Activated T-cell treated with anti-CD3 and anti-CD28 coated beads for 48 hours (primary cell): ENCODE measurements at regions not wholly inside any gene's neighbourhood (a gene's known extent, or its start where the extent isn't known, plus 50 kb on each side); places are given as distances from the start of the nearest gene placed in this dataset.

Source experiments
- DNase-seq: peaks from one replicate; pipeline ENCODE4 v3.0.0-alpha.2; 2020; ENCODE audit warnings: low read depth

DNA sequence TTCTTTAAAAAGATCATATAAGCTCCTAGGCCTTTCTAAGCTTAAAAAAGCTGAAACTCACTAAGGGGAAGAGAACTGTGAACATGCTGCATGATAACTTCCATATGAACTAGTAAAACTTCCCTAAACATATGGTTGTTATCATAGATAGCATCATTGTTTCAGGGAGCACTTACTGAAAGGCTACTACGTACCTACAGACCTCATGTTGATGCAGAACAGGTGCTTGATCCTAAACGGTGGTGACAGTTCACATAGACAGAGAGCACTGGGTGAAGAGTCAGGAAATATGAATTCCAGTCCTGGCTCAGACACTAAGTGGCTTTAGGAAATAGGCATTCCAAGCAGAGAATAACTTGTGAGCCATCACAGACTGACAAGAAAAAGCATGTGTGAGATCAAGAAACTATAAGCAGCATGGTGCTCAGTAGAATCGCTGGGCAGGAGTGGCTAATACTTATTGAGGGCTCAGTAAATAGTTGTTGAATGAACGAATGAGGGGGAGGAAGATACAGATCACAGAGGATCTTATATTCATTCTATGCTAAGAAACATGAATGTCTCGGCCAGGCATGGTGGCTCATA is 78.4 kb upstream of the NUDT4 start:
- DNase-seq, result no peak

DNA sequence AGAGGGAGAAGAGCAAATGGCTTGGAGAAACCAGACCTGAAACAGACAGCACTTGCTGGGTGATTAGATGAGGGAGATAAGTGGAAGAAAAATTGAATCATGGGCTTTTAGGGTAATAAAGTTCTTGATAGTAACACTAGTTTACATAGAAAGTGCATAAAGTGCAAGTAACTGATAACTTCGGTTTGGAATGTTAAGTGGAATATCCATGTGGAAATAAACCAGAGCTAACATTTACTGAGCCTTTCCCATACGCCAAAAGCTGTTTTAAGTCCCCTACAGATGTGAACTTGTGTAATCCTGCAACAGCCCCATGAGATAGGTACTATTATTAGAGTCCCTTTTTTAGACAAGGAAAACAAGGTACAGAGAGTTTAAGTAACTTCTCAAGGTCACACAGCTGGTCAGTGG is 77.1 kb upstream of the NUDT4 start:
- DNase-seq, result no peak

DNA sequence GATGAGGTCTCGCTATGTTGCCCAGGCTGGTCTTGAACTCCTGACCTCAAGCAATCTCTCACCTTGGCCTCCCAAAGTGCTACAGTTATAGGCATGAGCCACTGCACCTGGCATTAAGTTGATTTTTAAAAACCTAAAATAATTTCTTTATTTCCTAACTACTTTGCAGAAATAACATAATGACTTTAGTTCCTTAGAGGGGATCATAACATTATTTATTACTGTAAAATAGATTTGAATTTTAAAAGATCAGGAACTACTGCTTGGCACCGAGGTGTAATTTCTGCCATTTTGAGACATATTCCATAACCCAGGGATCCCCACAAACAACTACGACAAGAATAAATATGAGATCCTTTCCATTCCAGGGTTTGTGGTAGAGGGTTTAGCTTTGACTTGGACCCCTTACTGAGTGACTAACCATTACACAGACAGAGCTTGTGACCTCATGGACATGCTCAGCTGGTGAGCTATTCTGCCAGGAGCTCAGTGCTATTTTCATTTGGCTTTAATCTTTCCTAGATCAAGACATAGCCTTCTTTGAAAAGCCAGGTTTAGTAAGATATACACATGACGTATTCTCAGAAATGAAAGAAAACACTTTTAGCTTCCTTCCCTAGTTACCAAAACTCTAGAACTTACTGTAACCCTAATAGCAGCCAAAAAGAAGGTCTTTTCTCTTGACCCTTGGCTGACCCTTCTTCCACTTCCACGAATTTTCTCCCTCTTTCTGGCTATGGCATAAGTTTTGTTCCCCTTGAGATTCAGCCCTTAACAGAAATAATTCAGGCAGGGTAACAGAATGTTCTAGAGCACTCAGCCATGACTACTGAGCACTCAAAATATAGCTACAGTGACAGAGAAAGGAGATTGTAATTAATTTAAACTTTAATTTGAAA is 75.1 kb upstream of the NUDT4 start:
- no peak for DNase-seq

DNA sequence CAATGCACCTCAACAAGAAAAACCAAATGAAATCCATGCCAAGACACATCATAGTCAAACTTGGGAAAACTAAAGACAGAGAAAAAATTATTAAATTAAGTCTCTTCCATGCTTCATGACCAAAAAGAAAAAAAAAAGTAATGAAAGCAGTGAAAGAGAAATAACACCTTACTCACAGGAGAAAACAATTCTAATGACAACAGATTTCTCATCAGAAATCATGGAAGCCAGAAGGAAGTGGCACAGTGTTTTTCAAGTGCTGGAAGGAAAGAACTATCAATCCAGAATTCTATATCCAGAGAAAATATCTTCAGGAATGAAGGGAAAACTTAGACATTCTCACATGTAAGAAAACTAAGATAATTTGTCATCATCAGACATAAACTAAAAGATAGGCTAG is 71.1 kb upstream of the NUDT4 start:
- DNase-seq, result no peak

DNA sequence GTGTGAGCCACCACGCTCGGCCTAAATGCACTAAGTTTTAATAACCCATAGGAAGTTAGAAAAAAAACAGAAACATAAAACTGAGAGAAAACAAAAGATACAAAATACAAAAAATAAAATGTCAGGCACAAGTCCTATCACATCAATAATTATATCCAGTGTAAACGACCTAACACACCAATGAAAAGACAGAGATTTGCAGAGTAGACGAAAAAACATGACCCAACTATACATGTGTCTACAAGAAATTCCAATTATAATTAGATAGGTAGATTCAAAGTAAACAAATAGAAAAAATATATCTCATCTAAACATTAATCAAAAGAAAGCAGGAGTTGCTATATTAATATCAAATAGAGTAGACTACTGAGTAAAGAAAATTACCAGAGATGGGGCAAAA is 69.4 kb upstream of the NUDT4 start:
- no peak for DNase-seq

DNA sequence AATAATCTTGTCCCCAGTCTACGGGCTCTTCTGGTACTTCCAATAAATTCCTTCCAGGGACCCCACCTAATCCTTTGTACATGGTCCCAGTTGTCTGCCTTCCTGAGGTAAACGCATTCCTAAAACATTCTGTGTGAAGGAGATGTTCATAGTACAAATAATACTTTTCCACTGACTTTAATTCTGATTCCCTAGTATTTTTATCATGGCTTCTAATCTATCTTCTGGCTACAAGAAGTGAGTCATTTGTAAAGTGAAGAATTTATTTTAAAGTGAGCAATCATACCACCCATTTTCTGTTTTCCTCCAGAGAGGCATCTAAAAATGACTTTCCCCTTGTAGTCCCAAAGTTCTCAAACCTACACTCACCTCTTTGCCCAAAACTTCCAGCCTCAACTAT is 65.9 kb upstream of the NUDT4 start:
- DNase-seq, result no peak

DNA sequence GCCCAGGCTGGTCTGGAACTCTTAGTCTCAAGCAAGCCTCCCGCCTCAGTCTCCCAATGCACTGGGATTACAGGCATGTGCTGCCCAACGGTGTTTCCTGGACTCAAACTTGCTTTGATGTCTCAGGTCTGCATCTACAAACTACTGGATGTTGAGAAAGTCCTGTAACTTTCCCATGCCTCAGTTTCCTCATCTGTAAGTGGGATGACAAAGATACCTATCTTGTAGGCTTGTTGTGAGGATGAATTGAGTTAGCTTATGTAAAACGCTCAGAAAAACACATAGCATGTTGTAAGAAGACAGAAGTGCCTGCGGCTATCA is 63.6 kb upstream of the NUDT4 start:
- DNase-seq, result no peak

DNA sequence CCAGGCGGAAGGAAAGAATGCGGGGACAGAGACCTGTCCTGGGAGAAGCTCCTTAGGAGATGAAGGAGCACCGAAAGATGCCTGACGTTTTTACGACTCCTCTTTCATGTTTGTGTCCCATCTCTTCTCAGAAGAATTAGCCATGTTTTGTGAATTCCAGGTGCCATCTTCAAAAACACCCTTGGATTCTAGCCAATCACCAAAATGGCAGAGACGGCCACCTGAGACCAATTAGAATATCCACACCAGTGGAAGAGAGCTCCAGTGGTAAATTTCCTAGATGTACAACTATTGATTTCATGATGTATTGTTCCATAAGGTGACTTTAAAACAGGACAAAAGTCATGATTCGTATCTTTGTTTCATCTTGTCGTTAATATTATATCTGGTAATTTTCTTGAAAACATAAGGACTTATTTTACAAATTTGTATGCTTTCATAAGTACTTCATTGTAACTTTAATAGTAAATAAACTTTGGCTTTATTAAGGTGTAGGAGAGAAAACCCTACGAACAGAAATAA is 62.3 kb upstream of the NUDT4 start:
- no peak for DNase-seq

DNA sequence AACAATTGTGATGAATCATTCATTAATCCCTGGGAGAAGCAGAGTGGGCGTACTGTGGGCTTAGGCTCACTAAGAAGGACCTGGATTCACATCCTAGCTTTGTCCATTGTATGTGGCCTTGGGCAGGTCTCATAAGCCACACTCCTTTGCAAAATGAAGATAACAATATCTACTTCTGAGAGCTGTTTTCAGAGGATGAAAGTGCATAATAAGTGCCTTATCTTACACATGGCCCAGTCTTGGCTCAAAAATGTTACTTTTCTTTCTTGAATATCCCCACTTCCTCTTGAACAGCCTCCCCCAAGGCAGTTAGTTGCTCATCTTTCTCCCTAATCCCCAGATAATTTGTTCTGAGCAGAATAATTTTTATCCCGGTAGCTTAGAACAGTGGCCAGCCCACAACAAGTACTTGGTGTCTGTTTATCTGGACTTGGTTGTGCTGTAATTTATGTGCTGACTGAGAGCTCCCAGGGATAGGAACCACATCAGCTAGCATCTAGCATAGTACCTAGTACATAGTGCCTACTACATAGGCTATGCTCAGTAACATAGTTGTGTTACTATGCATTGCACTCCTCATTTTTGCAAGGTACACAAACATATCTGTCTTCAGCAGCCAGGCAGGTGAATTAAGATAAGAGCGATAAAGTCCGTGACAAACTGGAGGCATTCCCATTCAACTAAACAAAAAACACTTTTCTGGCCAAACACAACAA is 61.7 kb upstream of the NUDT4 start:
- DNase-seq, result no peak

DNA sequence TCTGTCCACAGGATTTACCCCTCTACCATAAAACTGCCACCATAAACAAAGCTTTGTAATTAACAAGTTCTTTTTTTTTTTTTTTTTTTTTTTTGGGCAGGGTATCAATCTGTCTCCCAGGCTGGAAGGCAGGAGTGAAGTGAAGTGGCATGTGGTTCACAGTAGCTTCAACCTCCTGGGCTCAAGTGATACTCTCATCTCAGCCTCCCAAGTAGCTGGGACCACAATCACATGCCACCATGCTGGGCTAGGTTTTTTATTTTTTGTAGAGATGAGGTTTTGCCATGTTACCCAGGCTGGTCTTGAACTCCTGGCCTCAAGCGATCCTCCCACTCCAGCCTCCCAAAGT is 61.1 kb upstream of the NUDT4 start:
- no peak for DNase-seq

DNA sequence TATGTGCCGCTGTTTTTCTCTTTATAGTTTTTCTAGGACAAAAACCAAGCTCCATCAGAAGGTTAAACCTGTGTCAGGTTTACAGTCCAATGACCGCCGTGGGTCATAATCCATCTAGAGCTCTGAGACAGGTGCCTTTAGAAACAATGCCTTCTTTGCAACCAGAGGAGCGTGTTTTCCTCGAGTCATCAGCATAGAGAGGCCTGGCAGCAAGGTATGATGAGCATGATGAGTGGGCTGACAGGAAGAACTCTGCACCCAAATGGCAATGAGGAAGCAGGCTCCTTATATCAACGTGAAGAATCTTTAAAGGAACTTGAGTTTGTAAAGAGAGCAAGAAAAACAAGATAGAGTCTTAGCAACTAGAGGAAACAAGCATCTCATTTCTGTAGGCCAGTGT is 60.5 kb upstream of the NUDT4 start:
- no peak for DNase-seq

DNA sequence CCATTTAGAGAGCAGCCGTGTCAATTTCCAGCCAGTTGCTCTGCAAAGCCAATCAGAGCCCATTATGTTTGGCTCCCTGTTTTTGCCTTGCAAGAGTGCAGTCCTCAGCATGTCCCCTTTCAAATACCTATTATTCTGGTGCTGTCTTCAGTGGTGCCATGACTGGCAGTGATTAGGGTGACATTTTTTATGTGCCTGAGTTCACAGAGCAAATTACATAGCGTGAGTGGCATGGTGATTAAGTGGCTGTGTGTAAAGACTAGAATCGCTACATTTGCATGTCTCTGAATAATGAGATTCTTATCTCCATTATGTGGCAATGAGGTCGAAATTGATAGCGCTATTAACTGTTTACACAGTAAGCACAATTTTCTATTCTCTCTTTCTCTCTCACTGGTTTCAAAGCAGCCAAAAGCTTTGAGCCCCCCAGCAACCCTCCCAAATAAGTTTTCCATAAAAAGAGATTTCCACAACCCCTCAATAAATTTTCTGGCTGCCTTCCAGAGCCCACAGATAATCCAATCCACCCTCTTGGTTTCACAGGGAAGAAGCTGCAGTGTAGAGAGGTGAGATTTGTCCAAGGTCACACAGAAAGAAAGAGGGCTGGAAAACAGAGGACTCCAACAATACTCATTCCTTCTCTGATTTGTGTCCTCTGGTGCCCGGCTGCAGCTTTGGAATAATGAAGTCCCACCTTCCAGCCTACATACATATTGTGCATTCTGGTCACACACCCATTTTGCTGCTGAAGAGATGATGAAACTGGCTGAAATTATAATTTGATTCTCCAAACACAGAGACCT is 58.8 kb upstream of the NUDT4 start:
- DNase-seq, result no peak

DNA sequence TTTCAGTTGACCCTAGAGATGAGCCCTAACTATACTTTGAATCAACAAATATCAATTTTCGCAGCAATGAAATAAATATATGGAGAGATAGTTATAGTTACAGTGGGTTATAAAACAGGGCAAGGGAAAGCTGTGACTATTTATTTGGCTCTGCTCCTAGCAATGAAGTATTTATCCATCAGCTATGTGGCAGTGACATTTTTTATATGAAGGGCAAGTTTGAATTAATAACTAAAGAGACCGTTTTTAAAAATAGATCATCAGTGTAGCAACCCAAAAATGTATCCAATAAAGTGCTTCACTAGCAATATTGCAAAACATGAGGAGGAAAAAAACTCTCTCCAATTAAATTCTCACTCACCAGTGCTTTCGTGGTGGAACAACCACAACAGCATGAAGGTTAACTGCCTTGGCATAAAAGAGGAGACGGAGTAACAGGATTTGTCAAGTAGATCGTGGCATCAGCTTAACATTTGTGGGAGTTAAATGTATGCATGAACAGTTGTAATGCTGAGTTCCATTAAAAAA is 58.1 kb upstream of the NUDT4 start:
- DNase-seq, result no peak

DNA sequence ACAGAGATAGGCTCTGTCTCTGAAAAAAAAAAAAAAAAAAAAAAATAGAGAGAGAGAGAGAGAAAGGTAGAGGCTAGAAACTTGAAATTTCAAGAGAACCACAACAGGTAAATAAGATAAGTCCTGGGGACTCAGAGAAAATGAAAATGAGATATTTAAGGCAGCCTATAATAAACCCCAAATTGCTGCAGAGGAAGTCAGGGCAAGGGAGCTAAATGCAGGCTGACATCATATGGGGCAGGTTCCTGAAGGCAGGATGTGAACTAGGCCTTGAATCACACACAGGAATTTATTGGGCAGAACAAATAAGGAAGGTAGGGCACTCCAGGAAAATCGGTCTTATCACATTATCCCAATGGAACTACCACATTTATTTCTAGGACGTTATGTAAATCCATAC is 54.9 kb upstream of the NUDT4 start:
- no peak for DNase-seq

DNA sequence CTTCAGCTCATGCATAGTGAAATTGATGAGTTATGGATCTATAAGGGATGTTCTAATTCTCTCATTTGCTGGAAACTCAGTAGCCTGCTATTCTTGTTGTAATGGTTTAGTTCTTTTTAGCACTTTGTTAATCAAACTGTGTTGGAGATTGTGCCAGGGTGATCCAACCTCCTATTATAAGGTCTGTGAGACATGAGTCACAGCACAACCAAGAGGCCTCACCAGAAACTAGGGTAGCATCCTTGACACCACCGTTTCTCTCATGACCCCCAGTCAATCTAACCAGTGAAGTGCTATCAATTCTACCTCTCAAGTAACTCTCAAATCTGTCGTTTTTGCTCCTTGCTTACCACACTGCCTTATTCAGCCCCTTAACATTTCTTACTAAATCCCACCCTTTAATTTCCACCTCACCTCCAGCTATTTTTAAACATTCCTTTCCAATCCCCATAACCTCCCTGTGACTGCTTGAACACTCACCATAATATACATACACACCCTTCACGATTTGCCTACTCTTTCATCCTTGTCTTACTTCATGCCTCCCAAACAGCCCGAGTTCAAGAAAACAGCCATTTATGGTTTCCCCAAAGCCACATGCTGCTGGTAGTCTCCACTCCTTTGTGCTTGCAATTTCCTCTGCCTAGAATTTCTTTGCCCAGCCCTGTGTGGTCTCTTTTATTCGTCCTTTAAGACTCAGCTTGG is 53.9 kb upstream of the NUDT4 start:
- DNase-seq, result no peak

DNA sequence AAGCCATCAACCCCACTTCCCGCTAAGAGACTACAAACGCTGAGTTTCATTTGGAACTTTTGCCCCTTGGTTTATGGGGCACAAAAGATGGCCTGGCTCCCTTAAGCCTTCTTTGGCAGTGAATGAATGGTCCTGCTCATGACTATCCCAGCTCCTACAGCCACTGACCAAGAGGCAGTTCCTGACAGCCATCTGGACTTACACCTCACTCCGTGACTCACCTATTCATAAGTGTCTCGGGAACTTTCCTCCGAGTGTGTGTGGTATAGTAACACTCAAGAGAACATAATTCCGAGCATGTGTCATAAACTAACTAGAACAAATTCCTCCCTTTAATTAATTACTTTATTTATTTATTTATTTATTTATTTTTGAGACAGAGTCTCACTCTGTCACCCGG is 51.9 kb upstream of the NUDT4 start:
- DNase-seq, result no peak
